Pulmonary artery endothelial cell (primary cell): ENCODE measurements at regions not wholly inside any gene's neighbourhood (a gene's known extent, or its start where the extent isn't known, plus 50 kb on each side); places are given as distances from the start of the nearest gene placed in this dataset.

ENCODE experiments used
- DNase-seq: peaks from one replicate; pipeline ENCODE4 v3.0.0-alpha.2; 2011; ENCODE audit warnings: low read depth, low spot score

- DNase-seq: no peak
Observed at GRCh38 chr1:70888722-70889121, 158.9 kb downstream of the PTGER3 start.

- DNase-seq: no peak
Observed at GRCh38 chr1:70890408-70890807, 157.2 kb downstream of the PTGER3 start.

- DNase-seq: no peak
Observed at GRCh38 chr1:70891051-70891843, 156.4 kb downstream of the PTGER3 start.

- no peak for DNase-seq
Observed at GRCh38 chr1:70892140-70892539, 155.5 kb downstream of the PTGER3 start.

- no peak for DNase-seq
Observed at GRCh38 chr1:70892930-70893329, 154.7 kb downstream of the PTGER3 start.

- DNase-seq: no peak
Observed at GRCh38 chr1:70893381-70893780, 154.2 kb downstream of the PTGER3 start.

GRCh38 chr1:70895531-70895930 lies 152.1 kb downstream of the PTGER3 start:
- DNase-seq: no peak

- no peak for DNase-seq
Observed at GRCh38 chr1:70896224-70896623, 151.4 kb downstream of the PTGER3 start.

- no peak for DNase-seq
Observed at GRCh38 chr1:70897273-70897672, 150.3 kb downstream of the PTGER3 start.

GRCh38 chr1:70899735-70900134 lies 147.9 kb downstream of the PTGER3 start:
- no peak for DNase-seq

GRCh38 chr1:70902211-70902610 lies 145.4 kb downstream of the PTGER3 start:
- DNase-seq: no peak

- no peak for DNase-seq
Observed at GRCh38 chr1:70906800-70907199, 140.8 kb downstream of the PTGER3 start.

GRCh38 chr1:70907563-70908310 lies 139.9 kb downstream of the PTGER3 start:
- DNase-seq: no peak

- no peak for DNase-seq
Observed at GRCh38 chr1:70909262-70909822, 138.3 kb downstream of the PTGER3 start.

- no peak for DNase-seq
Observed at GRCh38 chr1:70910013-70910412, 137.6 kb downstream of the PTGER3 start.

GRCh38 chr1:70911861-70912260 lies 135.8 kb downstream of the PTGER3 start:
- DNase-seq: no peak

GRCh38 chr1:70914224-70914623 lies 133.4 kb downstream of the PTGER3 start:
- no peak for DNase-seq

GRCh38 chr1:70915258-70916033 lies 132.2 kb downstream of the PTGER3 start:
- DNase-seq: no peak

- DNase-seq: no peak
Observed at GRCh38 chr1:70916034-70916427, 131.6 kb downstream of the PTGER3 start.

- DNase-seq: no peak
Observed at GRCh38 chr1:70919706-70920323, 127.8 kb downstream of the PTGER3 start.
